AG10803 (cell line): ENCODE measurements at regions not wholly inside any gene's neighbourhood (a gene's known extent, or its start where the extent isn't known, plus 50 kb on each side); places are given as distances from the start of the nearest gene placed in this dataset.

ENCODE experiments used
- DNase-seq: peaks from one replicate; pipeline ENCODE4 v3.0.0; 2010; ENCODE audit warnings: low read depth
- H3K4me3 ChIP-seq: 2 replicates; pipeline ENCODE4 v1.5.1; 2011; ENCODE audit warnings: mild to moderate bottlenecking, low read length, control low read depth
- TF ChIP-seq, protein P1 (sequence below): conservative IDR thresholded peaks from 2 replicates; pipeline ENCODE4 v1.5.1; 2011; ENCODE audit warnings: mild to moderate bottlenecking, low read length, control low read depth, inconsistent platforms

DNA sequence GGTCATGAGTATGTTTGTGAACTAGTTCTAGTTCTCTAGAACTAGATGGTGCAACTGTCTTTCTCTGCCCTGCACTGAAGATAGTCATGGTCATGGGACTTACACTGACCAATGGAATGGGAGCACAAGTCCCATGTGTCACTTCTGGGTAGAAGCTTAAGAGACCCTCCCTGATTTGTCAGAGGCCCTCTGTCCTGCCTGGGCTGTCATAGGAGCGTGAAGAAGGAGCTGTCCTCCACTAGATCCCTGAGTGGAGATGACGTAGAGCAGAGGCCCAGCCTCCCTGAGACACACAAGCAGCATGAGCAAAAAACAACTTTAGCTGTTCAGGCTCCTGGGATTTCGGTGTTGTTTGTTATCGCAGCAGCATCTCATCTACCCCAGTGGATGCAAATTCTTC lies 514.5 kb downstream of the PREX1 start:
- DNase-seq: no peak
- no peak overlapping the region for H3K4me3 ChIP-seq
- TF ChIP-seq, protein P1, sequence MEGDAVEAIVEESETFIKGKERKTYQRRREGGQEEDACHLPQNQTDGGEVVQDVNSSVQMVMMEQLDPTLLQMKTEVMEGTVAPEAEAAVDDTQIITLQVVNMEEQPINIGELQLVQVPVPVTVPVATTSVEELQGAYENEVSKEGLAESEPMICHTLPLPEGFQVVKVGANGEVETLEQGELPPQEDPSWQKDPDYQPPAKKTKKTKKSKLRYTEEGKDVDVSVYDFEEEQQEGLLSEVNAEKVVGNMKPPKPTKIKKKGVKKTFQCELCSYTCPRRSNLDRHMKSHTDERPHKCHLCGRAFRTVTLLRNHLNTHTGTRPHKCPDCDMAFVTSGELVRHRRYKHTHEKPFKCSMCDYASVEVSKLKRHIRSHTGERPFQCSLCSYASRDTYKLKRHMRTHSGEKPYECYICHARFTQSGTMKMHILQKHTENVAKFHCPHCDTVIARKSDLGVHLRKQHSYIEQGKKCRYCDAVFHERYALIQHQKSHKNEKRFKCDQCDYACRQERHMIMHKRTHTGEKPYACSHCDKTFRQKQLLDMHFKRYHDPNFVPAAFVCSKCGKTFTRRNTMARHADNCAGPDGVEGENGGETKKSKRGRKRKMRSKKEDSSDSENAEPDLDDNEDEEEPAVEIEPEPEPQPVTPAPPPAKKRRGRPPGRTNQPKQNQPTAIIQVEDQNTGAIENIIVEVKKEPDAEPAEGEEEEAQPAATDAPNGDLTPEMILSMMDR: no peak

DNA sequence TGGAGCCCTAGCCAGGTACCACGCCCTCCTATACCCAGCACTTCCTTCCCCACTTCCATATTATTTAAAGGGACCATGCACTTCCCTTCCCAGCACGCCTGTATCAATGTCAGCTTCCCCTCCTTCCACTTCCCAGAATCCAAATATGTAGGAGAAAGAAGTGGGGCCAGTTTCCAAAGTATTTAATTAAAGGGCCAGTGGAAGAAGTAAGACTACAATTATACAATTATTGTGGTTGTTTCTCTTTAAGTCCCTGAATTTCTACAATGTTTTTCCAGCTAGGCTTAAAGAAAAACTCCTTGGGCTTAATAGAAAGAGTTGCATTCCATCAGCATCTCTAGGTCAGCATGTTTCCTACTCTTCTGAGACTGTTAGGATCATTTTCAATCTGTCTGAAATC lies 515.8 kb downstream of the PREX1 start:
- no peak overlapping the region for H3K4me3 ChIP-seq
- DNase-seq: no peak
- TF ChIP-seq, protein P1: no peak

DNA sequence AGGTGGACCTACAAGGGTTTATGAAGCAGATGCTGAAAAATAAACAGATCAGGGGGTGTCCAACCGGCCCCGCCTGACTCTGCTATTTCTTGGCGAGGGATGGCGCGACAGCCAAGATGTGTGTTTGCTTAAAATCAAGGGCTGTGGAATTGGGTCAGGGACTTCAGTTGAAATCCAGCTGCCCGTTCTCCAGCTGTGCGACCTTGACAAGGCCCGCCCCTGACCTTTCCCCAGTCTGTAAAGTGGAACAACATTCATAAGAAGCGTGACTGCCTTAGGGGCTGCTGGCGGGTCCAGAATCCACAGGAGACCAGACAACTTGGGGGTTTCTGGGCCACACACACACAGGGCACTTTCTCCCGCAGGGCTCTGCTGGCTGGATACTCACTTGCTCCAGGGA lies 517.5 kb downstream of the PREX1 start:
- no peak overlapping the region for H3K4me3 ChIP-seq
- DNase-seq: no peak
- TF ChIP-seq, protein P1: no peak

DNA sequence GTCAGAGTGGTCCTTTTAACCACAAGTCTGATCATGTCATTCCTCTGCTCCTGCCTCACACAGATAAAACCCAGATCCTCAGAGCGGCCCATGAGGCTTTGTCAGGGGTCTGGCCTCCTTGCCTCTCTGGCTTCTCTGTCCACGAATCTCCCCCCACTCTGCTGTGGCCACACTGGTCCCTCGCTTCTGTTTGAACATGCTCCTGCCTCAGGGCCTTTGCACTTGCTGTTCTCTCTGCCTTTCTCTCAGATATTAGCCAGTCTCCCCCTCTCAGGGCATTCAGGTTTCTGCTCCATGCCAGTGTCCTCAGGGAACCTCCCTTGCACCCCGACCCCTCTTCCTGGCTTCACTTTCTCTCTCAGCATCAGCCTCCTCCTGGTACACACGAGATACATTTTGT lies 518.5 kb downstream of the PREX1 start:
- TF ChIP-seq, protein P1: no peak
- DNase-seq: no peak
- H3K4me3 ChIP-seq: no peak overlapping the region

DNA sequence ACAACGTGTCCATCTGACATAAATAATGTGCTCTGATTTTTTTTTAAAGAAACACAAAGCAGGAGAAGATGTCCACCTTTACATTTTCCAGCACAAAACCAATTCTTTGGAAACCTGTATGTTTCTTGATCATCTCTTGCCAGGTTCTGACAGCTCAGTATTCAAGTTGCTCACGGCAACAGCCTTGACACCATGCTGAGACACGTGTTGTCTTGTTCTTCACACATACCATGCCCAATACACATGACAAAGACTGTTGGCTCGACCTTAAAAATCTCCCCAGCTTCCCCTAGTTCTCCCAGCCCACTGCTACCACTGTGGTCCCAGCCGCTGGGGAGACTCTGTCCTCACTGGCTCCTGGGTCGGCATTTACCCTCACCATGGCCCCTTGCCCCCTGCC lies 518.9 kb downstream of the PREX1 start:
- TF ChIP-seq, protein P1: no peak
- H3K4me3 ChIP-seq: no peak overlapping the region
- DNase-seq: no peak

DNA sequence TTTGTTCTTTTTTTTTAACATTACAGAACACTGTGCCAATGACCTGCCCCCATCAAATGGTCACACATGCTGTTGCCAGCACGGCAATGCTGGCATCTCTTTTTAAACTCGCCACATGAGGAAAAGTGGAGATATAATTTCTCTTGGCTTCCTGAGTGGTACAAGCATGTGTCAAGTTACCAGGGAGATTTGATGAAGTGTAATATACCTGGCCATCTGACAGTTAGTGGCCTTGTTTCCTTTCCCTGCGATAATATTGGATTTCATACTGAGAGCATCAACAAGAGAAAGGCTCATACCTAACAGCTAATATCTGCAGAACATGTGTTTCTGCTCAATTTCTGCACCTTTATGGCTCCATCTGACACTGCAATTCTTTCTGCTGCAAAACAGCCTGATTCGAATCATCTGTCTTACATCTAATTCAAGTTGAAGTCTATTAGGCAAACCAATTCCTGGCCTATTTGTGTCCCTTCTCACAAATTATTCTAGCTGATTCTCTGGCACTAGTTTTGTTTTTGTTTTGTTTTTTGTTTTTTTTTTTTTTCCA lies 519.5 kb downstream of the PREX1 start:
- no peak for DNase-seq
- no peak overlapping the region for H3K4me3 ChIP-seq
- TF ChIP-seq, protein P1: no peak

DNA sequence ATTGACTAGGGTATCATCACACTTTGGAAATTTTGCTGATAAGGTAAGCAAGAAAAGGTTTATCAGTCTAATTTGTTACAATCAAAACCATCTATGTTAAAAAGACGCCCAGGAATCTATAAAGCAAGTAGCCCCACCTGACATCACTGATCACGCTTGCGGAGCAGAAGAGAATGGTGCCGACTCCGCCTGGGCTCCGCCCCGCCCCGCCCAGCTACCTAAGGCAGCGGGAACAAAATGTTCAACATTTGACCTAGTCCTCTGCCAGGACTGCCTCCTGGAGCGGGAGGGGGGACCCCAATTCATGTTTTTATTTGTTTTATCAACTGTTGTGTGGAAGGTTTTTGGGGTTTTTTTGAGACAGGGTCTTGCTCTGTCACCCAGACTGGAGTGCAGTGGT lies 520.5 kb downstream of the PREX1 start:
- H3K4me3 ChIP-seq: no peak overlapping the region
- DNase-seq: no peak
- TF ChIP-seq, protein P1: no peak
